HG02571 (cell line): ENCODE measurements at regions not wholly inside any gene's neighbourhood (a gene's known extent, or its start where the extent isn't known, plus 50 kb on each side); places are given as distances from the start of the nearest gene placed in this dataset.

Experiments used
- ATAC-seq: cut with Tn5 transposase; IDR thresholded peaks from one replicate; pipeline ENCODE4 v1.9.1; 2021; ENCODE audit warnings: mild to moderate bottlenecking, moderate library complexity; ENCODE audit not compliant: unreplicated experiment

DNA sequence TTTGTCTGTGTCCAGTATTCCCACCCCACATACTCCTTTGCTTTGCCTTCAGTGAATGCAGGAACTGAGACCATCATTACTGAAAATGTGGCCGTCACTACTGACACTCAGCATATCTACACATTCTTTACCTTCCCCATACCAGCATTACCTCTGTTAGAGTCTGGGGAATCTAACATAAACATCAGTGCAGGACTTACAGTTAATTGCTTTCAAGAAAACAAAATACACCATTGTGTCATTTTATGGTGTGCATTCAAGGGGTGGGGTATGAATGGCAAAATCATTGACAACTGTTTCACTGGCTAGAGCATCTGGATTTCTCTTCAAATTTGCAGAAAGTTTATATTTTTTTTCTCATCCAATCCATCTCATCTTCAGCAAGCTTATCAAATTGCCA lies 731.4 kb upstream of the RIOK2 start:
- no peak for ATAC-seq

GRCh38 chr5:97915106-97915505 lies 732.1 kb upstream of the RIOK2 start:
- ATAC-seq, result no peak

- no peak for ATAC-seq
Observed at GRCh38 chr5:97918057-97918456, 735.0 kb upstream of the RIOK2 start.

DNA sequence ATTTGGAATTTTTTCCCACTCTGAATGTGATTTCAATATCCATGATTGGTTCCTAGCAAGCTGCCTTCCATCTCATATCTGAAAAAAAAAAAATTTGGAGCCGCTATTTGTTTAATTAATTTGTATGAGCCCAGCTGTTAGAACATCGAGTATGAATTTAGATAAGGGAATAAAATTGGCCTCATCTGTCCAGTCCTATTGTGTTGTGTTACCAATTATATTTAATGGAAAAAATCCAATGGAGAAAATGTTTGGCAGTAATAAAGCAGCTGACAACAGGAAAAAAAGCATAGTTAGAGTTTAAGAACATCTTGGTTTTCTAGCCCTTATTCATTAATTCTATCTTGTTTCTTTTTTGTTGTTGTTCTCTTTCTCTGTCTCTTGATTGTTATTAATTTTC lies 735.6 kb upstream of the RIOK2 start:
- no peak for ATAC-seq

DNA sequence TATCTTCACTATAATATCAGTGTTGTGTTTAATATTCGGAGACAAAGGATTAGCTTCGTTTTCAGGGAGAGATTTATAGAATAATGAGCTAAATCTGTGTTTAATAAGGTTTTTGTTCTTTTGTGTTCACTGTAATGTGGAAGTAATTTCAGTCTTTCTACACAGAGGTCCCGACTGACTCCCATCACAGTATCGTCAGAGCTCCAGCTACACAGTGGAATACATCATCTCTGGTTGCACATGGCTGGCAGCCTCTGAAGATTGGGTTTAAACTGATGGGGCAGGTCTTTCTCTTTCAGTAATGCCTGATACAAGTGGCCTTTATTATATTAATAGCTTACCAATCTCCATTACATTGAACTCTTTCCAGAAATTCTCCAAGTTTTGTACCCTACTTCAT lies 736.7 kb upstream of the RIOK2 start:
- ATAC-seq, result no peak

GRCh38 chr5:97922776-97923175 lies 739.7 kb upstream of the RIOK2 start:
- no peak for ATAC-seq

- ATAC-seq, result no peak
Observed at GRCh38 chr5:97923496-97923895, 740.4 kb upstream of the RIOK2 start.

GRCh38 chr5:97923997-97924396 lies 741.0 kb upstream of the RIOK2 start:
- no peak for ATAC-seq

DNA sequence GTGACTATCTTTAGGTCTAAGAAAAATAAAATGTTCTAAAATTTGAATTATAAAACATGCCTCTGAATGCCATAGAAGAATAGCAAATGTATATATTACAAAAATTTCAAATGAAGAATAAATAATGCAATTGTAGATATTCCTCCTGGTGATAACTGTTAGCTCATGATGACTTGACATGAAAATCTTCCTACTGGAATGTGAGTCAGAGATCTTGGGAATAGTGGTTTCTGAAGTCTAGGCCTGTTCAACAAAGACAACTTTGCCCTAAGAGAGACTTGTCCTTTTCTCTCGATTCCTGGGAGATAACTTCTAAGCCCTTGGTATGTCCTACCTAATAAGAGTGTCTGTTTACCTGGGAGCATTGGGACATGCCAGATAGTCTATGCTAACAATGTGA lies 746.3 kb upstream of the RIOK2 start:
- ATAC-seq, result no peak

DNA sequence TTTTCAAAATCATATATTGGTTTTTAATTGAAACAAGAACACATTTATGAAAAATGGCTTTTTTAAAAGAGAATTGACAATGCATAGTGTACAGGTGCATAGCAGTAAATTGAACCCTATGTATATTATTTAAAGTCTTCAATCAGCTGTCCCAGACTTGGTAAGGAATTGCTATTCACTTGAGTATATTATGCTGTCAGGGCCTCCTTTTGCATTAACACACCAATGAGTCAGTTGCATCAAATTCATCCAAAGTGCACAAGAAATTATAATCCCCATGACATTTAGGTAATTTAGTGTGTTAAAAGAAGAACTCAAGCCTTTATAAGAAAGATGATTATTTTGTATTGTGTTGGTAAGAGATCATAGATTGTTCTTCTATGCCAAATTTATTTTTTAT lies 748.8 kb upstream of the RIOK2 start:
- no peak for ATAC-seq

GRCh38 chr5:97936231-97936630 lies 753.2 kb upstream of the RIOK2 start:
- ATAC-seq, result no peak

- ATAC-seq, result no peak
Observed at GRCh38 chr5:97937846-97938245, 754.8 kb upstream of the RIOK2 start.

DNA sequence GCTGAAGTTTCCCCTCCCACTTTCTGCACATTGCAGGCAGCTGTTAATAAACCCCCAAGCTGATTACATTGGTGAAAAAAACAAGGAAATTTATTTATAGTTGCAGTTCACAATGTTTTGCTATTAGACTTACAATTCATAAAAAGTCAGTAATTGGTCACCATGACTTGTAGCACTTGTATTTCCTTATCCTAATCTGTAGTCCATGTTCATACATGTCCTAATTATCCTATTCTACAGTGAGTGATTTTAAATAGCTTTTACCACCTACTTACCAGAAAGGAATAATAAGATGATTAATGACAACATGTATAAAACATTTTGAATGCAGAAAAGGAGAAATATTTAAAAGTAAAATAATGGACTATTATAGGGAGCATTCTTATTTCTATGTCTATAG lies 760.0 kb upstream of the RIOK2 start:
- ATAC-seq, result no peak

GRCh38 chr5:97951139-97951538 lies 768.1 kb upstream of the RIOK2 start:
- ATAC-seq, result no peak

GRCh38 chr5:97955450-97955849 lies 772.4 kb upstream of the RIOK2 start:
- ATAC-seq, result no peak

GRCh38 chr5:97967292-97967691 lies 784.2 kb upstream of the RIOK2 start:
- ATAC-seq, result no peak

- ATAC-seq, result no peak
Observed at GRCh38 chr5:97968346-97968745, 785.3 kb upstream of the RIOK2 start.

DNA sequence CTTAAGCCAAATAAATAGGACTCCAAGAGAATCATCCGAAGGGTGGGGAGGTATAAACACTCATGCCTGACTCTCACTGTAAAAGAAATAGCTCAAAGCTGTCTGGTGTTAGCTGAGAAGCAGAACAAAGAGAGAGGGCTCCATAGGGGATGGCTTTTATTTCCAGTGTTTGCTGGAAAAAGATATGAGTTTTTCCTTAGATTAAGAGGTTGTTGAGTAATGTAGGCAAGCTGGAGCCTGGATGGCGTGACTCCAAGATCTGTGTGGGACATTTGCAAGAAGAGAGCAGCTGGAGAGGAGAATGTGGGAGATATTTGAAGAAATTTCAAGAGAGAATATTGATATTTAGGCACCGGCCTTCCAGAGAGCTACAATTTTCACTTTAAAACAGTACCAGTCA lies 793.7 kb upstream of the RGMB start:
- ATAC-seq, result no peak

DNA sequence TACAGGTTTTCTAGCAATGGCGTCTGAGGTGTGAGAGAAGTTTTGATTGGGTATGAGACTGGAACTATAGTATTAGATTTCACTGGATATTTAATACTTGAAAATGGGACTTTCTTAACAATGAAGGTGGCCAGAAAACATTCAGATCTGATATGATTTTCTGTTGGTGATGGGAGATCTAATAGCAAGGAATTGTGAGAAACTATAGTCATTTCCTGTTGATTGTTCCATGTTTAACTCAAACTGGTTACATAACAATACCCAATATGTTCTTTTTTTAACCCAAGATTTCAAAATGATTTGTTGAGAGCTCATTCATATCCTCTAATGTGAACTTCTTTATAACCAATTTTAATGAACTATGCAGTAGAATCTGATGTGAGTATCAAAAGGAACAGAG lies 793.2 kb upstream of the RGMB start:
- no peak for ATAC-seq

DNA sequence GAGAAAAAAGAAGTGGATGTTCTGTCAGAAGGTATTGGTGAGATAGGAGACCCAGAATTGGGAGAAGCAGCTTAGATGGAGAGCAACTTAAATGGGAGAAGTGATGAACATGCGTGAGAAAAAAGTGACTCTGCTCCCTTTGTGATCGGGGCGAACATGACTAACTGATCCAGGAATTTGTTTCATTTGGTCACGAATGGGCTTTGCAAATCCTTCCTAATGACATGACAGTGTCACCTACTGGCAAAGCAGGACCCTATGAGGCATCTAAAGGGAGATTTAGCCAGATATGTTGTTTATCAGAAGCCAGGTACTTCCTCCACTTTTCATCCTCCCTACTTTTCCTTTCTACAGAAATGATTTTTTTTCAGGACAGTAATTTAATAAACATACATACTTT lies 787.4 kb upstream of the RGMB start:
- ATAC-seq, result no peak

GRCh38 chr5:97991236-97991635 lies 782.2 kb upstream of the RGMB start:
- ATAC-seq, result no peak

GRCh38 chr5:97998941-97999340 lies 774.5 kb upstream of the RGMB start:
- no peak for ATAC-seq

DNA sequence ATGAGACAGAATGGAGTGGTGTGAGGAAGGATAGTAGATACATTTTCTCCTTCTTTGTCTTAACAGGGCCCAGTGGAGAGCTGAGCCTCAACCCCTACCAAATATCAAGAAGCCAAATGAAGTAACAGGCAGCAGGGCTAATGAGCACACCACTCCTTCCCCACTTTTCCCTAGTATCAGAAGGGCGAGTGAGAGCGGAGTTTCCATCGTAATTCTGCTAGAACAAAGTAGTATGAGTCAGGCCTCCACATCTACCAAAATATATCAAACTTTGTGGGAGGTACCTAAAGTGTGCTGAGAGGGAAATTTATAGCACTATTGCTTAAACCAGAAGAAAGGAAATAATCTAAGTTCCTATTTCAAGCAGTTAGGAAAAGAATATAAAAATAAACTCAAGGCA lies 769.0 kb upstream of the RGMB start:
- ATAC-seq, result no peak

DNA sequence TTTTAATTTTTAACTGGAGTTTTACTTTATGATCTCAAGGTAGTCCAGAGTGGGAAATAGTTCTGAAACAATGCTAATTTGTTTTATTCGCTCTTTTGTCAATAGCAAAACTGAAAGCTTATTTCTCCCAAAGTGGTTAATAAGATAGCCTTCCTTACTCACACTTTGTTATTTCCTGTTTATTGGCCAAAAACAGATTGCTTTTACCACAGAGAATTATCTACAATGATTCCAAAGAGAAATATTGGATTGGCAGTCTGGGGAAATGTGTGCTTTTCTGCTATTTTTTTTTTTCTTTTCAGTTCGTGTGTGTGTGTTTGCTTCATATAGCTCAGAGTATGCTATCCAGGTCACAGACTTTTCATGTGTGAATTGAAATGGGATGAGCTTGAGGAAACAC lies 756.7 kb upstream of the RGMB start:
- ATAC-seq, result no peak
